ENCODE measurements at regions not wholly inside any gene's neighbourhood (a gene's known extent, or its start where the extent isn't known, plus 50 kb on each side); places are given as distances from the start of the nearest gene placed in this dataset.

DNA sequence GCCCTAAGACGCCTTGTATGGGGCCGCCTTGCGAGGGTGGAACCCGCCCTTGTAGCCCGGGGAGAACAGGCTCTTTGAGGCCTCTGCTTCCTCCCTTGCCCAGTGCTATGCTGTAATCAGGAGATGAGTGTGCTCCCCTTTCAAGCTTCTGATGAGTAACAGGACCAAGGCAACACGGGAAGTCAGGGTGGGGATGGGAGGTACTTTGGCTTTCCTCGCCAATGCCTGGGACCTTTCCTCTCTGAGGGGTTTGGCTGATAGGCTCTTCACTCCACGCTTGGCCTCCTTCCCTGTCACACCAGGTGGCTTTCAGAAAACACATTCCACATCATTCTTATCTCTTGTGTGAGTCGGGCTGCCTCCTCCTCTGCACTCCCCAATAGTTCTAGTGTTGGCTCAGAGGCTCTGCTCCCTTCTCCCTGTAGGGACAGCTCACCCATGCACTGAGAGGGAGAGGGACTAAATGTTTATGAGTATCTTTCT, 223.7 kb upstream of the TRIB2 start:
- Histone ChIP-seq H3K27me3 (no peaks in the 10 kb centered on the region), H3K4me1 (peaks cover 0 to under 1% (median 0%) of the 10 kb centered on the region in 4 donors), H3K36me3 (no peaks in the 10 kb centered on the region), H3K9me3 (no peaks in the 10 kb centered on the region), H3K4me3 (no peak overlapping the region), H3K27ac (no peak overlapping the region)
- TF ChIP-seq, protein P1, sequence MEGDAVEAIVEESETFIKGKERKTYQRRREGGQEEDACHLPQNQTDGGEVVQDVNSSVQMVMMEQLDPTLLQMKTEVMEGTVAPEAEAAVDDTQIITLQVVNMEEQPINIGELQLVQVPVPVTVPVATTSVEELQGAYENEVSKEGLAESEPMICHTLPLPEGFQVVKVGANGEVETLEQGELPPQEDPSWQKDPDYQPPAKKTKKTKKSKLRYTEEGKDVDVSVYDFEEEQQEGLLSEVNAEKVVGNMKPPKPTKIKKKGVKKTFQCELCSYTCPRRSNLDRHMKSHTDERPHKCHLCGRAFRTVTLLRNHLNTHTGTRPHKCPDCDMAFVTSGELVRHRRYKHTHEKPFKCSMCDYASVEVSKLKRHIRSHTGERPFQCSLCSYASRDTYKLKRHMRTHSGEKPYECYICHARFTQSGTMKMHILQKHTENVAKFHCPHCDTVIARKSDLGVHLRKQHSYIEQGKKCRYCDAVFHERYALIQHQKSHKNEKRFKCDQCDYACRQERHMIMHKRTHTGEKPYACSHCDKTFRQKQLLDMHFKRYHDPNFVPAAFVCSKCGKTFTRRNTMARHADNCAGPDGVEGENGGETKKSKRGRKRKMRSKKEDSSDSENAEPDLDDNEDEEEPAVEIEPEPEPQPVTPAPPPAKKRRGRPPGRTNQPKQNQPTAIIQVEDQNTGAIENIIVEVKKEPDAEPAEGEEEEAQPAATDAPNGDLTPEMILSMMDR (IDR thresholded peaks at IDR 0.05) = no peak
- no peak for TF ChIP-seq POLR2A (IDR thresholded peaks at IDR 0.05)
- no peak for DNase-seq

- no peak overlapping the region for H3K4me3 ChIP-seq
- H3K27ac ChIP-seq = no peak overlapping the region
- TF ChIP-seq, protein P1 (IDR thresholded peaks at IDR 0.05) = no peak
- no peak for TF ChIP-seq POLR2A (IDR thresholded peaks at IDR 0.05)
- no peaks in the 10 kb centered on the region for H3K36me3 ChIP-seq
- H3K4me1 ChIP-seq = no peaks in the 10 kb centered on the region
- H3K27me3 ChIP-seq = no peaks in the 10 kb centered on the region
- H3K9me3 ChIP-seq = no peaks in the 10 kb centered on the region
- DNase-seq = no peak
Observed at GRCh38 chr2:12495247-12495868, 221.4 kb upstream of the TRIB2 start.

DNA sequence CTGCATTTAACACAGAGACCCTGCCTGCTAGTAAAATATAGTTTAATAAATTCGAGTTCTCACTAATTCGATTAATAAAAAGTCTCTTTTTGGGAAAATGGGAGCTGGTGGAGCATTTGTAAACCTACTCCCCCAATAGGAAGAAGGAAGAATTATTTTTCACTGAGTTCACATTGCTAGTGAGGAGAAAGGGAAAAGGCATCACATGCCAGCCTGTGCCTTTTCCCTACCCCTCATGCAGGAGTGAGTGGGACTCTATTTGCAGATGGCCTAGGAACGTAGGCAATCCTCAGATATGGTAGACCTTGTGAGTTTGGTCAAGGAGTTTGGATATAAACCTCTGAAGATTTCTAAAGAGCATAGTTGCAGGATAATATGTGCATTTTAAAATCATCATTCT, 218.4 kb upstream of the TRIB2 start:
- no peak for DNase-seq
- H3K27me3 ChIP-seq = no peaks in the 10 kb centered on the region
- no peak overlapping the region for H3K27ac ChIP-seq
- no peak overlapping the region for H3K4me3 ChIP-seq
- no peaks in the 10 kb centered on the region for H3K36me3 ChIP-seq
- no peak for TF ChIP-seq POLR2A (IDR thresholded peaks at IDR 0.05)
- TF ChIP-seq, protein P1 (IDR thresholded peaks at IDR 0.05) = no peak
- no peaks in the 10 kb centered on the region for H3K4me1 ChIP-seq
- no peaks in the 10 kb centered on the region for H3K9me3 ChIP-seq

DNA sequence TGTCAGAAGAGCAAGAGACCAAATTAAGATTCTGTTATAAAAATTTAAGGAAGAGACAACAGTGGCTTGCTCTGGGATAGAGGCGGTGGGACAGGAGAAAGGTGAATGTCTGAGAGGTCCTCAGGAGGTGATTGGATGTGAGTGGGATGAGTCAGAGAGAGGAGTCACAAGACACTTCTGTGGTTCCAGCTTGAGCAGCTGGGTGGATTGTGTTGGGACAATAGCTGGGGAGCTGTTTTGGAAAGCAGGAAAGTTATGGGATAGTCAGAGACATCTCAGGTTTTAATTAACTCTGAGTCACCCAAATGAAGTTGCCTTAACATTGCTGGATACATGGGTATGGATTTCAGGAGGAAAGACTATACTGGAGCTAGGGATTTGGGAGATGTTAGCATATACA, 218.0 kb upstream of the TRIB2 start:
- no peaks in the 10 kb centered on the region for H3K36me3 ChIP-seq
- H3K4me3 ChIP-seq = no peak overlapping the region
- no peaks in the 10 kb centered on the region for H3K27me3 ChIP-seq
- H3K27ac ChIP-seq = no peak overlapping the region
- TF ChIP-seq POLR2A (IDR thresholded peaks at IDR 0.05) = no peak
- TF ChIP-seq, protein P1 (IDR thresholded peaks at IDR 0.05) = no peak
- no peaks in the 10 kb centered on the region for H3K4me1 ChIP-seq
- DNase-seq = no peak
- H3K9me3 ChIP-seq = no peaks in the 10 kb centered on the region

- no peaks in the 10 kb centered on the region for H3K27me3 ChIP-seq
- no peak for DNase-seq
- no peaks in the 10 kb centered on the region for H3K4me1 ChIP-seq
- TF ChIP-seq, protein P1 (IDR thresholded peaks at IDR 0.05) = no peak
- TF ChIP-seq POLR2A (IDR thresholded peaks at IDR 0.05) = no peak
- H3K27ac ChIP-seq = no peak overlapping the region
- no peak overlapping the region for H3K4me3 ChIP-seq
- H3K9me3 ChIP-seq = no peaks in the 10 kb centered on the region
- H3K36me3 ChIP-seq = no peaks in the 10 kb centered on the region
Observed at GRCh38 chr2:12500899-12501298, 215.8 kb upstream of the TRIB2 start.

All from Peyer's patch (tissue), 4 donors.